UCSD-AML1 (cell line): ENCODE measurements at regions not wholly inside any gene's neighbourhood (a gene's known extent, or its start where the extent isn't known, plus 50 kb on each side); places are given as distances from the start of the nearest gene placed in this dataset.
"Not testable (repeated sequence)": the region's sequence is repeated elsewhere in the genome, so short reads cannot be mapped to it uniquely, and the experiment has no call there.

Source experiments
- DNase-seq: peaks from one replicate; lab custom pipeline; 2025; ENCODE audit not compliant: unreplicated experiment; lab: John Stamatoyannopoulos, UW

GRCh38 chr3:148532326-148532725, 165.4 kb upstream of the AGTR1 start:
- DNase-seq, result no peak

- DNase-seq, result no peak
These were observed 164.9 kb upstream of the AGTR1 start for GRCh38 chr3:148532774-148533173.

- no peak for DNase-seq
These were observed 163.4 kb upstream of the AGTR1 start for GRCh38 chr3:148534089-148534988.

GRCh38 chr3:148535001-148535400, 162.7 kb upstream of the AGTR1 start:
- DNase-seq, result no peak

GRCh38 chr3:148540266-148540665, 157.4 kb upstream of the AGTR1 start:
- DNase-seq, result no peak

GRCh38 chr3:148540851-148541250, 156.9 kb upstream of the AGTR1 start:
- no peak for DNase-seq

GRCh38 chr3:148546959-148547358, 150.7 kb upstream of the AGTR1 start:
- no peak for DNase-seq

GRCh38 chr3:148551767-148552260, 145.9 kb upstream of the AGTR1 start:
- DNase-seq, result no peak

- DNase-seq, result no peak
These were observed 143.3 kb upstream of the AGTR1 start for GRCh38 chr3:148554367-148554766.

GRCh38 chr3:148556664-148557063, 141.0 kb upstream of the AGTR1 start:
- no peak for DNase-seq

GRCh38 chr3:148577579-148577978, 120.1 kb upstream of the AGTR1 start:
- DNase-seq, result not testable (repeated sequence)

- no peak for DNase-seq
These were observed 115.6 kb upstream of the AGTR1 start for GRCh38 chr3:148582126-148582525.

GRCh38 chr3:148583793-148584192, 113.9 kb upstream of the AGTR1 start:
- no peak for DNase-seq

GRCh38 chr3:148584438-148584837, 113.3 kb upstream of the AGTR1 start:
- DNase-seq, result no peak

GRCh38 chr3:148585671-148586379, 111.9 kb upstream of the AGTR1 start:
- no peak for DNase-seq

- DNase-seq, result no peak
These were observed 109.4 kb upstream of the AGTR1 start for GRCh38 chr3:148588291-148588690.

GRCh38 chr3:148591525-148591924, 106.2 kb upstream of the AGTR1 start:
- no peak for DNase-seq

GRCh38 chr3:148598619-148599018, 99.1 kb upstream of the AGTR1 start:
- no peak for DNase-seq

- no peak for DNase-seq
These were observed 98.2 kb upstream of the AGTR1 start for GRCh38 chr3:148599481-148599880.

- DNase-seq, result no peak
These were observed 97.3 kb upstream of the AGTR1 start for GRCh38 chr3:148600440-148600839.

- DNase-seq, result no peak
These were observed 96.6 kb upstream of the AGTR1 start for GRCh38 chr3:148600902-148601765.
